Skin epidermis (tissue), 12 donors: ENCODE measurements at regions not wholly inside any gene's neighbourhood (a gene's known extent, or its start where the extent isn't known, plus 50 kb on each side); places are given as distances from the start of the nearest gene placed in this dataset.

Source experiments
- H3K27ac ChIP-seq, 21 experiments: fragments of 200-600 bp; sonication (generic) in 11 of 21; one replicate each; pipeline ENCODE4 v1.5.0; 2020; ENCODE audit warnings: mild to moderate bottlenecking in 3 of 21, inconsistent platforms in 2 of 21, moderate library complexity in 2 of 21
- H3K4me3 ChIP-seq, 7 experiments: fragments of 200-600 bp; sonication (generic) in 2 of 7; one replicate each; pipeline ENCODE4 v1.5.0; 2020; ENCODE audit warnings: inconsistent platforms in 2 of 7, mild to moderate bottlenecking in 2 of 7, moderate library complexity in 1 of 7

- H3K4me3 ChIP-seq, result no peak overlapping the region
These were observed 426.1 kb downstream of the TSHZ3 start for GRCh38 chr19:30923096-30923495.

GRCh38 chr19:30920222-30920621 is 429.0 kb downstream of the TSHZ3 start:
- no peak overlapping the region for H3K4me3 ChIP-seq
- no peak overlapping the region for H3K27ac ChIP-seq

More at GRCh38 chr19:30923096-30923495, 426.1 kb downstream of the TSHZ3 start:
- no peak overlapping the region for H3K27ac ChIP-seq

GRCh38 chr19:30919737-30920136 is 429.5 kb downstream of the TSHZ3 start:
- Histone ChIP-seq H3K27ac (no peak overlapping the region), H3K4me3 (no peak overlapping the region)

- H3K4me3 ChIP-seq, result no peak overlapping the region
- no peak overlapping the region for H3K27ac ChIP-seq
These were observed 433.0 kb downstream of the TSHZ3 start for GRCh38 chr19:30916238-30916637.

- no peak overlapping the region for H3K27ac ChIP-seq
- H3K4me3 ChIP-seq, result no peak overlapping the region
These were observed 437.7 kb downstream of the TSHZ3 start for GRCh38 chr19:30911491-30911890.

GRCh38 chr19:30910485-30911240 is 438.6 kb downstream of the TSHZ3 start:
- Histone ChIP-seq H3K27ac (peak overlapping the region in 1 of 21 experiments; percentile 10), H3K4me3 (no peak overlapping the region)

- no peak overlapping the region for H3K27ac ChIP-seq
- H3K4me3 ChIP-seq, result no peak overlapping the region
These were observed 440.0 kb downstream of the TSHZ3 start for GRCh38 chr19:30909216-30909615.

- H3K27ac ChIP-seq, result no peak overlapping the region
- H3K4me3 ChIP-seq, result no peak overlapping the region
These were observed 440.9 kb downstream of the TSHZ3 start for GRCh38 chr19:30908262-30908771.

- Histone ChIP-seq H3K27ac (no peak overlapping the region), H3K4me3 (no peak overlapping the region)
These were observed 442.4 kb downstream of the TSHZ3 start for GRCh38 chr19:30906871-30907270.

- H3K4me3 ChIP-seq, result no peak overlapping the region
These were observed 449.2 kb downstream of the TSHZ3 start for GRCh38 chr19:30900051-30900450.

GRCh38 chr19:30898353-30899103 is 450.7 kb downstream of the TSHZ3 start:
- H3K4me3 ChIP-seq, result no peak overlapping the region

More at GRCh38 chr19:30900051-30900450, 449.2 kb downstream of the TSHZ3 start:
- no peak overlapping the region for H3K27ac ChIP-seq

GRCh38 chr19:30897553-30897952 is 451.7 kb downstream of the TSHZ3 start:
- H3K27ac ChIP-seq, result no peak overlapping the region
- no peak overlapping the region for H3K4me3 ChIP-seq

More at GRCh38 chr19:30898353-30899103, 450.7 kb downstream of the TSHZ3 start:
- H3K27ac ChIP-seq, result no peak overlapping the region

GRCh38 chr19:30897034-30897433 is 452.2 kb downstream of the TSHZ3 start:
- H3K27ac ChIP-seq, result no peak overlapping the region
- no peak overlapping the region for H3K4me3 ChIP-seq

GRCh38 chr19:30896554-30896953 is 452.7 kb downstream of the TSHZ3 start:
- Histone ChIP-seq H3K4me3 (no peak overlapping the region), H3K27ac (no peak overlapping the region)

GRCh38 chr19:30895946-30896345 is 453.3 kb downstream of the TSHZ3 start:
- Histone ChIP-seq H3K4me3 (no peak overlapping the region), H3K27ac (no peak overlapping the region)

- Histone ChIP-seq H3K27ac (no peak overlapping the region), H3K4me3 (no peak overlapping the region)
These were observed 458.2 kb downstream of the TSHZ3 start for GRCh38 chr19:30891051-30891450.

GRCh38 chr19:30890033-30890432 is 459.2 kb downstream of the TSHZ3 start:
- Histone ChIP-seq H3K4me3 (no peak overlapping the region), H3K27ac (no peak overlapping the region)

- no peak overlapping the region for H3K27ac ChIP-seq
These were observed 460.3 kb downstream of the TSHZ3 start for GRCh38 chr19:30888937-30889336.

GRCh38 chr19:30887042-30887441 is 462.2 kb downstream of the TSHZ3 start:
- no peak overlapping the region for H3K27ac ChIP-seq

More at GRCh38 chr19:30888937-30889336, 460.3 kb downstream of the TSHZ3 start:
- no peak overlapping the region for H3K4me3 ChIP-seq

GRCh38 chr19:30886222-30886621 is 463.0 kb downstream of the TSHZ3 start:
- H3K4me3 ChIP-seq, result no peak overlapping the region
- H3K27ac ChIP-seq, result no peak overlapping the region

More at GRCh38 chr19:30887042-30887441, 462.2 kb downstream of the TSHZ3 start:
- no peak overlapping the region for H3K4me3 ChIP-seq
